HG02885 (cell line): ENCODE measurements at regions not wholly inside any gene's neighbourhood (a gene's known extent, or its start where the extent isn't known, plus 50 kb on each side); places are given as distances from the start of the nearest gene placed in this dataset.

Experiments used
- ATAC-seq: cut with Tn5 transposase; IDR thresholded peaks from one replicate; pipeline ENCODE4 v1.9.1; 2021; ENCODE audit warnings: mild to moderate bottlenecking; ENCODE audit not compliant: unreplicated experiment, poor library complexity

DNA sequence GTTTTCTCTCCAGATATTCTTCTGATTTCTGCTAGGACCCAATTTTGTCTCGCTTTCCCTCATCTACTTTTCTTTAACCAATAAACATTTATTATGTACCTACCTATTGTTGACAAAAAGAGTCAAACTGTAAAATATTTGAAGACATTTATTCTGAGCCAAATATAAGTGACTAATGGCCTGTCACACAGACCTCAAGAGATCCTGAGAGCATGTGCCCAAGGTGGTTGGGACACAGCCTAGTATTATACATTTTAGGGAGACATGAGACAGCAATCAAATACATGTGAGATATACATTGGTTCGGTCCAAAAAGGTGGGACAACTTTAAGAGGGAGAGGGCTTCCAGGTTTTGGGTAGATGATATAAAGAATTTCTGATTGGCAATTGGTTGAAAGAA is 191.8 kb downstream of the NXNL2 start:
- no peak for ATAC-seq

DNA sequence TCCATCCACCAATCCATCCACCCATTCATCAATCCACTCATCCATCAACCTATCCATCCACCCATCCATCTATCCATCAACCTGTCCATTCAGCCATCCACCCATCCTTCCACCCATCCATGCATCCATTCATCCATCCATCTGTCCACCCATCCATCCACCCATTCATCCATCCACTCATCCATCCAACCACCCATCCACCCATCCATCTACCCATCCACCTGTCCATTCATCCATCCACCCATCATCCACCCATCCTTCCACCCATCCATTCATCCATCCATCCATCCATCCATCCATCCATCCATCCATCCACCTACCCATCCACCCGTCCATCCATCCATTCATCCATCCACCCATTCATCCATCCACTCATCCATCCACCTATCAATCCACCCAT is 195.8 kb downstream of the NXNL2 start:
- ATAC-seq, result no peak

DNA sequence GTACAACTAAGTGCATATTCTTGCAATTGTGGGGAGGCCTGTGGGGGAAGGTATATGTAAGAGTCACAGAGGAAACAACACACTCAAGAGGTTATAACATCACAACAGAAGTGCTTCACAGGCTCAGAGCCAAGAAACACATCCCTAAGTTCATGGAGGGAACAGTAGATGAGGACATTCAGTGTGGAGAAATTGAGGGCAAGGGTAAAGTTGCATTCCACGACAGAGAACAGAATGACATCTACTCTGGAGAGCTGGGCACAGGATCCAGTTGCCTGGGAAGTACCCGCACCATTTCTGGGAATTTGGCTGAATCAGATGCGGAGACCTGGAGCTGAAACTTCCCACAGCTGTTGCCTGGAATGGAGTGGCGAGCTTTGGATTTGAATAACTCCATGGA is 197.2 kb downstream of the NXNL2 start:
- no peak for ATAC-seq

- ATAC-seq, result no peak
Measured at GRCh38 chr9:88733651-88734421, 198.9 kb downstream of the NXNL2 start.

DNA sequence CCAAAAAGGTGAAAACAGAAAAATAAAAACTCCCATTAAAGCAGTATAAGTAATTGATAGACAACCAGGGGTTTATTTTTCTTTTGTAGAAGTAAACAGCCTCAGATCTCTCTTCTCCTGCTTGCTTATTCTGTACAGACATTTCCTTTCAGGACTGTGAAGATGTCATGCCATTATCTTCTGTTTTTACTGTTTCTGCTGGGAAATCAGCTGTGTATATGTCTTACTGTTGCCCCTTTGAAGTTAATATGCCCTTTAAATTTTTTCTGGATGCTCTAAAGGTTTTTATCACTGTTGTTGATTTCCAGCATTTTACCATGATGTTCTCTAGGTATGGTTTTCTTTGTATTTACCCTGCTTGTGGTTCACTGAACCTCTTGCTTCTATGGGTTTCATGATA is 199.5 kb downstream of the NXNL2 start:
- no peak for ATAC-seq

GRCh38 chr9:88736136-88736637 is 201.2 kb downstream of the NXNL2 start:
- ATAC-seq, result no peak

DNA sequence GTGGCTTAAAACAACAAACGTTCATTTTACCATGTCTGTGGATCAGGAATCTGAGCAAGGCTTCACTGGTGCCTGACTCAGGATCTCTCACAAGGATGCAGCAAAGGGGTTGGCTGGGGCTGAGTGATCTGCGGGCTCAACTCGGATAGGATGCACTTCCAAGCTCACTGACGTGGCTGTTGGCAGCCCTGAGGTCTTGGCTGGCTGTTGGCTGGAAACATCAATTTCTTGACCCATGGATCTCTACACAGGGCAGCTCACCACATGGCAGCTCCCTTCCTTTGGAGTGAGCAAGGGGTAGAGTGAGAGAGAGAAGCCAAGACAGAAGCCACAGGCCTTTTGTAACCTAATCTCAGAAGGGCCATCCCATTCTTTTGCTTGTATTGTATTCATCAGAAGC is 202.1 kb downstream of the NXNL2 start:
- no peak for ATAC-seq

DNA sequence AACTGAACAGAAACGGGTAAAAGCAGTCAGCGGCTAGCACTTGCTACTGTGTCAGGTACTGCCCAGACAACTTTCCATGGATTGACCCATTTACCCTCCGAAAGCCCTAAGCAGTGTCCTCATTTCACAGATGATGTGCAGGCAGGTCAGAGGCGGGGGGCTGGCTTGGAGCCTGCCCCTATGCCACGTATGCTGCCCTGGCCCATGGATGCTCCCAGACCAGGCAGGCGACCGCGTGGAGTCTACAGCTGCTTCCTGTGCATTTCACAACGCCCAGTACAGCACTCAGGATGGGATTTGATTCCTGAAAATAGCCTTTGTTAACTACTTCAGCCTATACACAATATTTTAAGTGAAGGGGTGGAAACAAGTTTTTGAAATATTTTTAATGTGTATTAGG is 202.9 kb downstream of the NXNL2 start:
- no peak for ATAC-seq

DNA sequence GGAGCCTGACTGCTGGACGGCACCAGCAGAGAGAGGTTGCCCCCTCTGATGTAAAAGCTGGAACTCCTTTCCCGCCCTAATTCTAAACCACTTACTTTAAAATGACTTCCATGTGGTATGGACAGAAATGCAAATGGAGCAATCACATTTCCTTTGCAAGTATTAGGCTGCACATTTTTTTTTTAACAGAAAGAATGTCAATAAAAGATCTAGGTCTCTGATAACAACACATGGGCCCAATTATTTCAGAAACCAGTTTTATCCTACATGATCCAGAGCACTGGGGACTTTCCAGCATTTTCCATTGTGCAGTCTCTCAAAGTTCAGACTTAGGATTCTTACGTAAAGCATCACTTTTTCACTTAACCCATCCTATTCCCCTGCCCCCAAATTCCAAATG is 203.7 kb downstream of the NXNL2 start:
- no peak for ATAC-seq

- ATAC-seq, result no peak
Measured at GRCh38 chr9:88739373-88739772, 204.4 kb downstream of the NXNL2 start.

- ATAC-seq, result no peak
Measured at GRCh38 chr9:88740844-88741243, 205.9 kb downstream of the NXNL2 start.

- no peak for ATAC-seq
Measured at GRCh38 chr9:88741335-88741734, 206.4 kb downstream of the NXNL2 start.

DNA sequence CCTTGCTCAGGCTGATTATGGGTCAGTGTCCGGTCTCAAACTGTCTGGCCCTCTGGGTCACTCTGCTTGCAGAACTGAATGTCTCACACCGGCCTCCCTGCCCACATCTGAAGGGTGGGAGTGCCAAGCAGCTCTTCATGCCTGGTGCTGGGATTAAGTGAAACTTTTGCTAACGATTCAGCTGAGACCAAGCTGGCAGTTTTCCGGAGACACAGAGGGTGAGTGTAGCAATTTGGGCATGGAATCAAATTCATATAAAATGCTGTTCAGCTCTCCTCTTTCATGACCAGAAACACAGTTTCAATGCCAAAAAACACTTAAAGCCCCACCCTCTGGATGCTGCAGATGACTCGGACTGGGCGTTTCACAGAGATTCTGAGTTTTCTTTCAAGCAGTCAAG is 207.5 kb downstream of the NXNL2 start:
- ATAC-seq, result no peak

GRCh38 chr9:88742905-88743304 is 207.9 kb downstream of the NXNL2 start:
- no peak for ATAC-seq

DNA sequence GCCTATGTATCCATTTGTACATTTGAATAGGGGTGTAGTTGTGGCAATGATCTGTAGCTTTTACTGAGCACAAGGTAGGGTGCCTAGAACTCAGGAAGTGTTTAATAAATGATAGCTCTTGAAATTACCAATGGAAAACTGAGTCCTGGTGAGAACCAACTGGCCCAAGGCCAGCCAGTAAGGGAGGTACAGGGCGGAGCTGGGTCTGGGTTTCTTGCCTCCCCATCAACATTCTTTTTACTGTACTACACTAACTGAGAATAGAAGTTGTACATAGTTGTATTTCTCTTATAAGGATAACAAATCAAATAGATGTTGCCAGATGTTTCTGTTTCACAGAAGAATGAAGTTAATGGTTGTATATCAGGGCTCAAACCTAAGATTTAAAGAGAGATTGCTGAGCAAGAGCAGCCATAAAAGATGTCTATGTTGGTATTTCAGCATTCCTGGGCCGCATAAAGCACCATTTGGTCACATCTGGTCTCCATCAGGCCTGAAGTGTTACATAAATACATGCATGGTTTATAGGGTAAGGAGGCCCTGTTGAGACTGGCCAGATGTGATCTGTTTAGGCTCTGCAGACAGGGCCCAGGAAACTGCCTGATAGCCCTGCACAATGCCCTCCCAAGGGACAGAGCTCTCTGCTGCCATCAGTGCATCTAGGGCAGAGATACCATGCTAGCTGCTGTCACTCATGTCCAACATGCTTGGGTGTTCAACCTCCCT is 210.5 kb downstream of the NXNL2 start:
- ATAC-seq, result no peak

DNA sequence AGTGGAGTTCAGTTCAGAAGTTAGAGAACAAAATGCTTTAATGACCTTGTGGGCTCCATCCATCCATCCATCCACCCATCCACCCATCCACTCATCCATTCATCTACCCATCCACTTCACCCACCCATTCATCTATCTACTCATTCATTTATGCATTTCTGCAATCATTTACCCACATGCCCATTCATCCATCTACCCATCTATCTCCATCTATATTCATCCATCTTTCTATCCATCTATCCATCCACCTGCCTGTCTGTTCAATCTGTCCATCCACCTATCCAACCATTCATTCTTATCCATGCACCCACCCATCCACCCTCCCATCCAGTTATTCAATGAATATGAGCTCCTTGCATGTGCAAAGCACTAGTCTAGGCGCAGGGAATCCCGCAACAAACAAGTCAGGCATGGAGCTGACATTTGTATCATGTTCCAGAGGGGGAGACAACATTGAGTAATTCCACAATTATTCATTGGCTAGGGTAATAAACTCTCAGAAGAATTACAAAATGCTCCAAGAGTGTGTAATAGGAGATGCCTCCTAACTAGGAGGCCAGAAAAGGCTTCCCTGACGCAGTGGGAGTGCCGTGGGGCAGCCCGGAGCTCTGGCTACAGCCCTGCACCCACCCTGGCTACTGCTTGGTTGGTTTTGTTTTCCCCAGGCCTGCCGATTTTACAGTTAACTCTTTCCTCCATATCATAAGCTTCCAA is 211.2 kb downstream of the NXNL2 start:
- ATAC-seq, result no peak

DNA sequence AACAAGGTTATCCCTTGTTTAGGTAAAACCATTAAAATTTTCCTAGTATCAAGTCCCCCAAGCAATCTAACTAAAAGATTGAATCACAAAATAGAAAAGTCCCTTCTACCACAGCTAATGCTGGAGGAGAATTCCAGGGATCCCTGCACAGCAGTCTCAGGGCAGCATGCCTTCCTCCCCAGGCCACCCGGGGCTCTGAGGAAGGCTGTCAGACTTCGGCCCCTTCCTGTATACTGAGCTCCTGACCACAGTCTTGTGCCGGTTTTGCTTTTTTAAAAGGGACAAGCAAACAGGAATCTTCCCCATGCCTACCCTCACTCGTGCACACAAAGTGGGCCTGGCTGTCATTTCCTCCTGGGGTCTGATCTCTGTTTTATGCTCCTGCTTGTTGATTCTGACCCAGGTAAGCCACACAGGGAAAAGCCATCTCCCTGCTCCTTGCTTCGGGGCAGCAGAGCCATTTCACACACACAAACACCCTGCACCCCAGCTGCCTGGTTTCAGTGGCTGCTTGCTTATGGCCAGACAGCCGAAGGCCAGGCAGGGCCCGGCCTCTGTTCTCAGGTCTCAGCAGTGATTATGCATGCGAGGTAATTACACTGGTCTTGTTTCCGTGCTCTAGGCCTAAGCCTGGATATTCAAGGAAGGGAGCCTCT is 211.9 kb downstream of the NXNL2 start:
- no peak for ATAC-seq

DNA sequence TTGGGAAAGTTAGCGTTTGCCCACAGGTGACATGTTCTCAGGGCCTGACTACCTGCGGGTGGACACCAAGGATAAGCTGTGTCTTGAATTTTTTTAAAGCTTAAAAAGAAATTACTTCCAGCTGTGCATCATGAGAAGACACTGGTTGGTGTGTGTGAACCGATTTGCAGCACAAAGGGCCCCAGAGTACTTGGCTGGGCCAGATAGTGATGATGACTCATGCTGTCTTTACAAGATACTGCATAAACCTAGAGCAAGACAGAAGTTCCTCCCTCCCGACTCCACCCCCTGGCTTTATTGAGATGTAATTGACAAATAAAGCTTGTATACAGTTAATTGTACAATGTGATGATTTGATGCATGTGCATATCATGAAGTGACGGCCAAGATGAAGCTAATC is 212.8 kb downstream of the NXNL2 start:
- ATAC-seq, result no peak

GRCh38 chr9:88748566-88749261 is 213.7 kb downstream of the NXNL2 start:
- ATAC-seq, result no peak

GRCh38 chr9:88749420-88749819 is 214.4 kb downstream of the NXNL2 start:
- no peak for ATAC-seq
